GM23248 (cell line): ENCODE measurements at regions not wholly inside any gene's neighbourhood (a gene's known extent, or its start where the extent isn't known, plus 50 kb on each side); places are given as distances from the start of the nearest gene placed in this dataset.

Experiments
- EZH2 ChIP-seq: fragments of 200-600 bp; sonication (generic); IDR thresholded peaks from 2 replicates; pipeline ENCODE4 v1.6.1; 2018; ENCODE audit warnings: antibody characterized with exemption, mild to moderate bottlenecking; ENCODE audit not compliant: insufficient read depth, poor library complexity, severe bottlenecking
- EZH2phosphoT487 ChIP-seq: fragments of 200-600 bp; sonication (generic); IDR thresholded peaks from 2 replicates; pipeline ENCODE4 v1.6.1; 2018; ENCODE audit warnings: antibody characterized with exemption, moderate library complexity, mild to moderate bottlenecking, low read depth; ENCODE audit not compliant: insufficient read depth

DNA sequence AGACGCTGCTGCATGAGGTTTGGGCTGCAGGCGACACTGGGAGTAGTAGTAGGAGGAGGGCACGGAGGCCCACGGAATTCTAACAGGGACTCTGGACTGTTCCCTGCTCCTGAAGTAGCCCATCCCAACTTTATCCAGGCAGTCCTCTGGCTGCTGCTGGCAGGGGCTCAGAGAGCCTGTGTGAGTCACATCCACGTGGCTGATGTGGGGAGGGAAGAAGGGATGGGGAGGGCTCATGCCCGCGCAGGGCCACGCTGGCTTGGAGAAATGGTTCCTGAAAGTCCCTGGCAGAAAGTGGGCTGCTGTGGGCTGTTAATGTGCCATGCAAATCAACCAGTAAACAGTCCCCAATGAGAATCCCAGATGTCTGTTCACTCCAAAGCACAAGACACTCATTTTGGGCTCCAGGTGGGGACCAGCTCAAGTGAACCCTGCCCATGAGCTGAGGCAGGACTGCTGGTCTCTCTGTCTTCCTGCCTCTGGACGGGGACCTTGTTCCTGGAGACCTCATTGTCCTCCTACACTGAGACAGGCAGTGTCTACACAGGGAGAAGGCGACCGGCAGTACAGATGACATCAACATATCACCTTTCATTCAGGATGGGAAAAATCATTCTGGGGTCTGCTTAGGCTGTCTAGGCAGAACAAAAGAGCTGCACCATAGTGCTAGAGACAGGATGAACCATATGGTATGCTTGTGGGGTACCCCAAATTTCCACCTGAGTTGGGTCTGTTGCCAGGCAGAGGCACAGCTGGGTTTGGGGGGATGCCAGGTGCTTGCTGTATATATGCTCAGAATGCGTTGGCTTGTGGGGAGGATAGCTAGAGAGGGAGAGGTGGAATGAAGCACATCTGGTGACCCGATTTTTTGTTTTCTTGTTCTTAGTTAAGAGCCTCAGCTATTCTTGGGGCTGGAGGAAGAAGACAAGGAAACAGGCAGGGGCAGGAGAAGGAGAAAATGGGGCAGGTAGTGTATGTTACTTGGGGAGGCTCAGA lies 57.9 kb upstream of the FMOD start:
- TF ChIP-seq EZH2: no peak
- TF ChIP-seq EZH2phosphoT487: no peak
